Peyer's patch (tissue), 4 donors: ENCODE measurements at regions not wholly inside any gene's neighbourhood (a gene's known extent, or its start where the extent isn't known, plus 50 kb on each side); places are given as distances from the start of the nearest gene placed in this dataset.

Experiments used
- CTCF ChIP-seq, 6 experiments: fragments of 450-650 bp in 4 of 6; fragments of 200-600 bp in 2 of 6; sonication (generic) in 1 of 6; IDR thresholded peaks; one replicate each; pipeline ENCODE4 v1.5.1; 2017 to 2019; ENCODE audit warnings: antibody characterized with exemption in 6 of 6, mild to moderate bottlenecking in 3 of 6, moderate library complexity in 1 of 6
- POLR2A ChIP-seq, 2 donors: fragments of 450-650 bp; IDR thresholded peaks; one replicate each; pipeline ENCODE4 v1.5.1; 2017; ENCODE audit warnings: antibody characterized with exemption in 2 of 2, mild to moderate bottlenecking in 2 of 2, moderate library complexity in 2 of 2

- TF ChIP-seq POLR2A (IDR thresholded peaks at IDR 0.05) (no peak), CTCF (IDR thresholded peaks at IDR 0.05) (no peak)
Observed at GRCh38 chr7:70994176-70994575, 137.8 kb upstream of the GALNT17 start.
